ENCODE measurements at regions not wholly inside any gene's neighbourhood (a gene's known extent, or its start where the extent isn't known, plus 50 kb on each side); places are given as distances from the start of the nearest gene placed in this dataset.

DNA sequence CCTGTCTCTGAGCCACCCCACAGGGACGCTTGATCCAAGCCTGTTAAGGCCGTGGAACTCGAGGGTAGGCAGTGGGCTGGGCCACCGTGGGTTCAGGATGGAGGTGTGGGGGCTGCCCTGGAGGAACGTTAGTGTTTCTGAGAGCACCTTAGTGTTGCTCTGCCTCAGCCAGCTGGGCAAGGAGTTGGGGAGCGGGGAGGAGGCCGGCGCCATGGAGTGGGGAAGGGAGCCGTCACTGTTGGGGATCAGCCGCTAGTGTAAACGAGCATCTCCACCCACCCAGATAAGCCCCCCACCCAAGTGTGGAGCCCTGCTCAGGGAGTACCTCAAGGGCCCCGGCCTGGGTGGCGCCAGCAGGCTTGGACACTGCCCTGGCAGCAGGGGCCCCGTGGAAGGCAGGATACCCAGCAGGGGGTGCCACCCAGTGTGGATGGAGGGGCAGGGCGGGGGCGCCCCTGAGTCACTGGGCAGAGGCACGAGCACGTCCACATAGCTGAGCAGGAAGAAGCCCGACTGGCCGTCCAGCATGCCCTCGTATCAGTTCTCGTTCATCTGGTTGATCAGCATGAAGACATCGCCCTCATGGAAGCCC is 98.6 kb downstream of the KPNA2 start (continued):
- TF ChIP-seq CTCF (IDR thresholded peaks at IDR 0.05) (no peak), SMC3 (IDR thresholded peaks at IDR 0.05; ENCODE audit: low read depth, low read length) (no peak), NFIC (IDR thresholded peaks at IDR 0.05; ENCODE audit: borderline replicate concordance) (no peak), FOXM1 (IDR thresholded peaks at IDR 0.05; ENCODE audit: low read depth) (no peak), RCOR1 (IDR thresholded peaks at IDR 0.05; ENCODE audit: low read length) (no peak), JUND (IDR thresholded peaks at IDR 0.05) (no peak), MEF2A (IDR thresholded peaks at IDR 0.05; ENCODE audit: borderline replicate concordance, low read depth) (no peak)
- TF ChIP-seq, protein P1, sequence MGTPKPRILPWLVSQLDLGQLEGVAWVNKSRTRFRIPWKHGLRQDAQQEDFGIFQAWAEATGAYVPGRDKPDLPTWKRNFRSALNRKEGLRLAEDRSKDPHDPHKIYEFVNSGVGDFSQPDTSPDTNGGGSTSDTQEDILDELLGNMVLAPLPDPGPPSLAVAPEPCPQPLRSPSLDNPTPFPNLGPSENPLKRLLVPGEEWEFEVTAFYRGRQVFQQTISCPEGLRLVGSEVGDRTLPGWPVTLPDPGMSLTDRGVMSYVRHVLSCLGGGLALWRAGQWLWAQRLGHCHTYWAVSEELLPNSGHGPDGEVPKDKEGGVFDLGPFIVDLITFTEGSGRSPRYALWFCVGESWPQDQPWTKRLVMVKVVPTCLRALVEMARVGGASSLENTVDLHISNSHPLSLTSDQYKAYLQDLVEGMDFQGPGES (IDR thresholded peaks at IDR 0.05; ENCODE audit: low read depth, low read length), result no peak
- TF ChIP-seq, protein P2, sequence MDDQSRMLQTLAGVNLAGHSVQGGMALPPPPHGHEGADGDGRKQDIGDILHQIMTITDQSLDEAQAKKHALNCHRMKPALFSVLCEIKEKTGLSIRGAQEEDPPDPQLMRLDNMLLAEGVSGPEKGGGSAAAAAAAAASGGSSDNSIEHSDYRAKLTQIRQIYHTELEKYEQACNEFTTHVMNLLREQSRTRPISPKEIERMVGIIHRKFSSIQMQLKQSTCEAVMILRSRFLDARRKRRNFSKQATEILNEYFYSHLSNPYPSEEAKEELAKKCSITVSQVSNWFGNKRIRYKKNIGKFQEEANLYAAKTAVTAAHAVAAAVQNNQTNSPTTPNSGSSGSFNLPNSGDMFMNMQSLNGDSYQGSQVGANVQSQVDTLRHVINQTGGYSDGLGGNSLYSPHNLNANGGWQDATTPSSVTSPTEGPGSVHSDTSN (IDR thresholded peaks at IDR 0.05), result no peak

GRCh38 chr17:68134731-68135130 is 99.2 kb downstream of the KPNA2 start:
- no peak for DNase-seq
- CTCF ChIA-PET, result no interaction called here
- peaks cover 0 to 3% of the 10 kb centered on the region in 2 experiments; a peak in 1 of 4 replicates for H3K4me1 ChIP-seq (ENCODE audit: control insufficient read depth in 1 of 2, insufficient read depth in 2 of 2, low read depth in 1 of 2, low read length in 1 of 2)

More at GRCh38 chr17:68134731-68135130, 99.2 kb downstream of the KPNA2 start:
- WGBS (ENCODE audit: low lambda C conversion rate), result 98% methylated on average over 19 of the region's 20 CpGs
- Histone ChIP-seq H3F3A (replicated peaks; ENCODE audit: insufficient read depth) (no peaks in the 10 kb centered on the region), H3K9me2 (no peaks in the 10 kb centered on the region), H3K79me2 (ENCODE audit: insufficient read depth) (no peaks in the 10 kb centered on the region), H3K9ac (no peak overlapping the region), H3K4me2 (no peak overlapping the region), H3K36me3 (replicated peaks in 1 of 2; ENCODE audit: control insufficient read depth in 1 of 2, insufficient read depth in 2 of 2, low read length in 1 of 2) (peaks cover 10 to 22% of the 10 kb centered on the region in 2 experiments), H3K27ac (ENCODE audit: low read depth in 2 of 2, low read length in 1 of 2) (no peak overlapping the region), H3K4me3 (ENCODE audit: low read depth in 2 of 2, low read length in 1 of 2) (no peak overlapping the region), H3K9me3 (no peaks in the 10 kb centered on the region), H2AFZ (ENCODE audit: low read depth) (no peak overlapping the region), H3K27me3 (ENCODE audit: insufficient read depth) (no peaks in the 10 kb centered on the region), H4K20me1 (ENCODE audit: insufficient read depth) (no peaks in the 10 kb centered on the region)
- POLR2A ChIA-PET, result no interaction called here
- TF ChIP-seq MXI1 (IDR thresholded peaks at IDR 0.05; ENCODE audit: low read depth, low read length), result no peak
- TF ChIP-seq, protein P1 (IDR thresholded peaks at IDR 0.05; ENCODE audit: low read depth, low read length), result no peak
- TF ChIP-seq YY1 (IDR thresholded peaks at IDR 0.05; ENCODE audit: low read depth), result no peak
- TF ChIP-seq MEF2A (IDR thresholded peaks at IDR 0.05; ENCODE audit: borderline replicate concordance, low read depth), result no peak
- TF ChIP-seq TEAD4 (IDR thresholded peaks at IDR 0.05; ENCODE audit: borderline replicate concordance, insufficient read depth), result no peak
- no peak for TF ChIP-seq JUND (IDR thresholded peaks at IDR 0.05)
- TF ChIP-seq, protein P2 (IDR thresholded peaks at IDR 0.05), result no peak
- TF ChIP-seq RCOR1 (IDR thresholded peaks at IDR 0.05; ENCODE audit: low read length), result no peak
- no peak for TF ChIP-seq GABPA (IDR thresholded peaks at IDR 0.05; ENCODE audit: low read depth)
- no peak for TF ChIP-seq CTCF (IDR thresholded peaks at IDR 0.05)
- TF ChIP-seq TCF12 (IDR thresholded peaks at IDR 0.05), result no peak
- TF ChIP-seq EZH2phosphoT487 (IDR thresholded peaks at IDR 0.05; ENCODE audit: borderline replicate concordance, low read depth), result no peak
- TF ChIP-seq NRF1 (IDR thresholded peaks at IDR 0.05; ENCODE audit: low read depth, low read length), result no peak
- TF ChIP-seq RFX5 (IDR thresholded peaks at IDR 0.05; ENCODE audit: low read length), result no peak
- TF ChIP-seq FOXM1 (IDR thresholded peaks at IDR 0.05; ENCODE audit: low read depth), result no peak
- TF ChIP-seq ELF1 (IDR thresholded peaks at IDR 0.05), result no peak
- TF ChIP-seq, protein P3, sequence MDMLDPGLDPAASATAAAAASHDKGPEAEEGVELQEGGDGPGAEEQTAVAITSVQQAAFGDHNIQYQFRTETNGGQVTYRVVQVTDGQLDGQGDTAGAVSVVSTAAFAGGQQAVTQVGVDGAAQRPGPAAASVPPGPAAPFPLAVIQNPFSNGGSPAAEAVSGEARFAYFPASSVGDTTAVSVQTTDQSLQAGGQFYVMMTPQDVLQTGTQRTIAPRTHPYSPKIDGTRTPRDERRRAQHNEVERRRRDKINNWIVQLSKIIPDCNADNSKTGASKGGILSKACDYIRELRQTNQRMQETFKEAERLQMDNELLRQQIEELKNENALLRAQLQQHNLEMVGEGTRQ (IDR thresholded peaks at IDR 0.05; ENCODE audit: borderline replicate concordance, low read depth, low read length), result no peak
- no peak for TF ChIP-seq SIN3A (IDR thresholded peaks at IDR 0.05; ENCODE audit: borderline replicate concordance, low read depth, low read length)

All from SK-N-SH (cell line).